Ectodermal cell (in vitro differentiated cells): ENCODE measurements at regions not wholly inside any gene's neighbourhood (a gene's known extent, or its start where the extent isn't known, plus 50 kb on each side); places are given as distances from the start of the nearest gene placed in this dataset.

Experiments
- H3K27ac ChIP-seq: 2 replicates; pipeline ENCODE4 v1.7.0; 2013; ENCODE audit warnings: mild to moderate bottlenecking, low read depth, low read length; ENCODE audit not compliant: insufficient read depth, poor library complexity, severe bottlenecking
- H3K27me3 ChIP-seq: 2 replicates; pipeline ENCODE4 v1.7.0; 2013; ENCODE audit warnings: mild to moderate bottlenecking, low read length; ENCODE audit not compliant: insufficient read depth, control insufficient read depth, poor library complexity, severe bottlenecking
- H3K36me3 ChIP-seq: one replicate; pipeline ENCODE4 v1.7.0; 2013; ENCODE audit warnings: low read length; ENCODE audit not compliant: control insufficient read depth, insufficient read depth
- H3K4me1 ChIP-seq: one replicate; pipeline ENCODE4 v1.7.0; 2013; ENCODE audit warnings: low read length; ENCODE audit not compliant: control insufficient read depth, insufficient read depth
- H3K4me3 ChIP-seq: 2 replicates; pipeline ENCODE4 v1.7.0; 2013; ENCODE audit warnings: low read depth, low read length, control low read depth; ENCODE audit not compliant: insufficient read depth
- H3K9me3 ChIP-seq: 2 replicates; pipeline ENCODE4 v1.7.0; 2013; ENCODE audit warnings: mild to moderate bottlenecking, low read length, moderate library complexity; ENCODE audit not compliant: control insufficient read depth
- WGBS, 2 experiments: methylation state at CpG; one replicate each; pipeline ENCODE4 v1.1.7; 2013; ENCODE audit warnings: missing lambda C conversion rate in 2 of 2; 5-methylcytosine and 5-hydroxymethylcytosine counted together

- no peaks in the 10 kb centered on the region for H3K4me1 ChIP-seq
- H3K4me3 ChIP-seq: no peak overlapping the region
- H3K36me3 ChIP-seq: no peaks in the 10 kb centered on the region
- H3K27ac ChIP-seq: no peak overlapping the region
- WGBS, 2 experiments: 97 to 98% methylated on average over 3 of the region's 3 CpGs
- no peaks in the 10 kb centered on the region for H3K9me3 ChIP-seq
- H3K27me3 ChIP-seq: no peaks in the 10 kb centered on the region
These were observed 334.3 kb upstream of the SEMA3D start for GRCh38 chr7:85521108-85521694.

GRCh38 chr7:85520175-85520574 lies 333.3 kb upstream of the SEMA3D start:
- no peak overlapping the region for H3K4me3 ChIP-seq
- H3K27me3 ChIP-seq: no peaks in the 10 kb centered on the region
- no peaks in the 10 kb centered on the region for H3K36me3 ChIP-seq
- H3K9me3 ChIP-seq: no peaks in the 10 kb centered on the region
- no peak overlapping the region for H3K27ac ChIP-seq
- no peaks in the 10 kb centered on the region for H3K4me1 ChIP-seq

- H3K4me3 ChIP-seq: no peak overlapping the region
- H3K27me3 ChIP-seq: no peaks in the 10 kb centered on the region
- WGBS, 2 experiments: 89 to 93% methylated on average over 2 of the region's 2 CpGs
- H3K9me3 ChIP-seq: no peaks in the 10 kb centered on the region
- no peaks in the 10 kb centered on the region for H3K36me3 ChIP-seq
- no peaks in the 10 kb centered on the region for H3K4me1 ChIP-seq
- no peak overlapping the region for H3K27ac ChIP-seq
These were observed 329.8 kb upstream of the SEMA3D start for GRCh38 chr7:85516675-85517074.

DNA sequence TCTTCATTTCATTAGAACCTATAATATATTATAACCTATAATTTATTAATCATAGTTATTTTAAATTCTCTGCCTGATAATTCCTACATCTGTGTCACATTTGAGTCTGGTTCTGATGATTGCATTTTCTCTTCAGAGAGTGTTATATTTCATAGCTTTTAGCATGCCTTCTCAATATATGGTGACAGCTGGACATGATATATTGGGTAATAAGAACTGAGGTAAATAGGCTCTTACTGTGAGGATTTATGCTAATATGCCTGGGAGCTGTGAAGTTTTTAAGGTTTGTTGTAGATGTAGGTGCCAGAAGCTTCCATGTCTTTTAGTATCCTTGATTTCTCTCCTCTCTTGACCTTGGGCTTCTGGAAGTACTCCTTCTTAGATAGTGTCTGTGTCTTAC lies 325.9 kb upstream of the SEMA3D start:
- Histone ChIP-seq H3K36me3 (no peaks in the 10 kb centered on the region), H3K4me3 (no peak overlapping the region), H3K9me3 (no peaks in the 10 kb centered on the region), H3K4me1 (no peaks in the 10 kb centered on the region), H3K27me3 (no peaks in the 10 kb centered on the region), H3K27ac (no peak overlapping the region)

DNA sequence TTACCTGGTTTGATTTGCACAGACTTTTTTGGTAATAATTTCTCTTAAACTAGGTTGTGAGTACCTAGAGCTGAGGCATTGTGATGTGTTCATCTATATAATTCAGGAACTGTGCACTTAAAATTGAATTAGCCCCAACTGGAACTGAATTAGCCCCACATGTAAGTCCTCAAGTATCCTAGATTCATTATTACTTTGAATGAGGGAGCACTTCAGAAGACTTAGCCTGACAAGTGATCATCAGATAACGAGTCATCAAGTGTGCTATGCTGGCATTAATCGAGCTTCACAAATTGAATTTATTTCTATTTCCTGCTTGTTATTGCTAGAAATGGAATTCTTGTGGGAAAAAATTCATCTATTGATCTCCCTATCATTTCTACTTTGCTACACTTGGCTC lies 323.4 kb upstream of the SEMA3D start:
- H3K27me3 ChIP-seq: no peaks in the 10 kb centered on the region
- no peak overlapping the region for H3K27ac ChIP-seq
- no peaks in the 10 kb centered on the region for H3K4me1 ChIP-seq
- 96 to 100% methylated on average over 1 to 2 of the region's 2 CpGs for WGBS, 2 experiments
- no peaks in the 10 kb centered on the region for H3K36me3 ChIP-seq
- H3K4me3 ChIP-seq: no peak overlapping the region
- no peaks in the 10 kb centered on the region for H3K9me3 ChIP-seq

DNA sequence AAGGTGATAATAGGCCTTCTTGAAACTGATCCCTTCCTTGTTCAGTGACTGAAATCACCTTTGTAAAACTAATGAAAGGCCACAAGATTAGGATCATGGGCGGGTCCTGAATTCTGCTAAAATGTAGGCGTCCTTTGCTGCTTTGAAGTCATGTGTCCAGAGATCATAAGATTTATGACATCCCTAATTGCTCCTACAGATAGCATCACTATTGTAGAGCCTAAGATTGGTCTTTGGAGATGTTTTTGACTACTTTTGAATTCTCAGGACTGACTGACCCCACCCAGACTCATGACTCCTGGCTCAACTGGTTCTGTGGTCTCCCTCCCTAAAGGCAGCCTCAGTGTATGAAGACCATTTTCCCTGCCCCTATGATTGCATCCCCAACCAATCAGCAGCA lies 322.6 kb upstream of the SEMA3D start:
- Histone ChIP-seq H3K9me3 (no peaks in the 10 kb centered on the region), H3K27ac (no peak overlapping the region), H3K4me3 (no peak overlapping the region), H3K4me1 (no peaks in the 10 kb centered on the region), H3K36me3 (no peaks in the 10 kb centered on the region), H3K27me3 (no peaks in the 10 kb centered on the region)
- WGBS, 2 experiments: 89 to 94% methylated on average over 2 of the region's 2 CpGs

- Histone ChIP-seq H3K36me3 (no peaks in the 10 kb centered on the region), H3K27ac (no peak overlapping the region), H3K4me1 (no peaks in the 10 kb centered on the region), H3K4me3 (no peak overlapping the region), H3K27me3 (no peaks in the 10 kb centered on the region), H3K9me3 (no peaks in the 10 kb centered on the region)
- 89 to 90% methylated on average over 4 of the region's 4 CpGs for WGBS, 2 experiments
These were observed 322.0 kb upstream of the SEMA3D start for GRCh38 chr7:85508642-85509410.

GRCh38 chr7:85498031-85498430 lies 311.2 kb upstream of the SEMA3D start:
- H3K36me3 ChIP-seq: no peaks in the 10 kb centered on the region
- H3K27ac ChIP-seq: no peak overlapping the region
- no peaks in the 10 kb centered on the region for H3K27me3 ChIP-seq
- no peaks in the 10 kb centered on the region for H3K9me3 ChIP-seq
- H3K4me3 ChIP-seq: no peak overlapping the region
- H3K4me1 ChIP-seq: no peaks in the 10 kb centered on the region

DNA sequence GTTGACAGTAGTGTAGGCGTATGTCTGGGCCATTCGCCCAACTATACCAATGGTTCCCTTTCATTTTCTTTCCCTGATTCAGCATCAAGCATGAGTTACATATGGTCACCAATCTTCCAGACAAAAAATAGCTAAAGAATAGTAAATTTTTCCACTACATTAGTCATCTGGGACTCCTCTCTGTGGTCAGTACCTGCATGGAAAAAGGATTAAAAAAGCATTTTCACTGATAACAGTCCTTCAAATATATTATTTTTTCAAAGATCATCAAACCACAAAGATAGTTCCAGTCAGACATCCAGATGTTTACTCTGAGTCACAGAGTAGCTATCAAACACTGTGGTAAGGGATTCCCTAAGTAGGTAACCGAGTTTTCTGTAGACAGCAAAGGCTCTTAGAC lies 302.6 kb upstream of the SEMA3D start:
- Histone ChIP-seq H3K4me3 (no peak overlapping the region), H3K27ac (no peak overlapping the region), H3K36me3 (no peaks in the 10 kb centered on the region), H3K9me3 (no peaks in the 10 kb centered on the region), H3K27me3 (no peaks in the 10 kb centered on the region), H3K4me1 (no peaks in the 10 kb centered on the region)
- 95 to 99% methylated on average over 3 of the region's 3 CpGs for WGBS, 2 experiments

DNA sequence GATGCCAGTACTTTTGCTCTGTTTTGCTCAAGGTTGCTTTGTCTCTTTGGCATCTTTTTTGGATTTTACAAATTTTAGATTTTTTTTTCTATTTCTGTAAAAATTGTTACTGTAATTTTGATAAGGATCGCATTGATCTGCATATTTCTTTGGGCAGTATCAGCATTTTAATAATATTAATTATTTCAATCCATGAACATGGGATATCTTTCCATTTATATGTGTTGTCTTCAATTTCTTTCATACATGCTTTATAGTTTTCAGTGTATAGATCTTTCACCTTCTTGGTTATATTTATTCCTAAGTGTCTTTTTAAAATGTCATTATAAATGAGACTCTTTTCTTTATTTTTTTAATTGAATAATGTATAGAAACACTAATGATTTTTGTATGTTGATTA lies 301.6 kb upstream of the SEMA3D start:
- Histone ChIP-seq H3K4me1 (no peaks in the 10 kb centered on the region), H3K4me3 (no peak overlapping the region), H3K9me3 (no peaks in the 10 kb centered on the region), H3K27ac (no peak overlapping the region), H3K36me3 (no peaks in the 10 kb centered on the region), H3K27me3 (no peaks in the 10 kb centered on the region)
- WGBS, 2 experiments: no CpG with 5 or more reads among the region's 1 CpG
